Smooth muscle cell (in vitro differentiated cells): ENCODE measurements at regions not wholly inside any gene's neighbourhood (a gene's known extent, or its start where the extent isn't known, plus 50 kb on each side); places are given as distances from the start of the nearest gene placed in this dataset.

Source experiments
- DNase-seq: peaks from one replicate; lab custom pipeline; 2025; ENCODE audit not compliant: unreplicated experiment; lab: John Stamatoyannopoulos, UW
- H2AFZ ChIP-seq: fragments of 200-600 bp; sonication (generic); 2 replicates; pipeline ENCODE4 v1.6.0; 2016; ENCODE audit warnings: antibody characterized with exemption, low read depth, mild to moderate bottlenecking
- H3F3A ChIP-seq: fragments of 200-600 bp; sonication (generic); 2 replicates; pipeline ENCODE4 v1.6.0; 2017; ENCODE audit warnings: antibody characterized with exemption, low read depth
- H3K27ac ChIP-seq: fragments of 200-600 bp; sonication (generic); 2 replicates; pipeline ENCODE4 v1.5.1; 2016; ENCODE audit warnings: low read depth, mild to moderate bottlenecking
- H3K27me3 ChIP-seq: fragments of 200-600 bp; sonication (generic); 2 replicates; pipeline ENCODE4 v1.6.1; 2016; ENCODE audit warnings: low read depth, mild to moderate bottlenecking
- H3K36me3 ChIP-seq: fragments of 200-600 bp; sonication (generic); 2 replicates; pipeline ENCODE4 v1.5.1; 2016; ENCODE audit warnings: low read depth
- H3K4me1 ChIP-seq: fragments of 200-600 bp; sonication (generic); 2 replicates; pipeline ENCODE4 v1.5.1; 2016; ENCODE audit warnings: low read depth
- H3K4me2 ChIP-seq: fragments of 200-600 bp; sonication (generic); 2 replicates; pipeline ENCODE4 v1.6.0; 2016; ENCODE audit warnings: mild to moderate bottlenecking
- H3K4me3 ChIP-seq: fragments of 200-600 bp; sonication (generic); 2 replicates; pipeline ENCODE4 v1.5.1; 2016; ENCODE audit warnings: mild to moderate bottlenecking
- H3K79me2 ChIP-seq: fragments of 200-600 bp; sonication (generic); 2 replicates; pipeline ENCODE4 v1.6.0; 2016; ENCODE audit warnings: low read depth, mild to moderate bottlenecking
- H3K9ac ChIP-seq: fragments of 200-600 bp; sonication (generic); 2 replicates; pipeline ENCODE4 v1.6.0; 2016; ENCODE audit warnings: low read depth
- H3K9me3 ChIP-seq: fragments of 200-600 bp; sonication (generic); replicated peaks from 2 replicates; pipeline ENCODE4 v1.5.1; 2016; ENCODE audit warnings: low read depth
- H4K20me1 ChIP-seq: fragments of 200-600 bp; sonication (generic); 2 replicates; pipeline ENCODE4 v1.6.0; 2016; ENCODE audit warnings: low read depth
- WGBS: methylation state at CpG from one replicate; pipeline ENCODE4 v1.1.7; 2016; ENCODE audit warnings: low lambda C conversion rate; 5-methylcytosine and 5-hydroxymethylcytosine counted together
- TF ChIP-seq, protein P1 (sequence below): fragments of 200-600 bp; sonication (generic); IDR thresholded peaks from 2 replicates; pipeline ENCODE4 v1.5.1; 2017; ENCODE audit warnings: borderline replicate concordance, mild to moderate bottlenecking, antibody characterized with exemption; ENCODE audit not compliant: insufficient read depth, poor library complexity, severe bottlenecking

DNA sequence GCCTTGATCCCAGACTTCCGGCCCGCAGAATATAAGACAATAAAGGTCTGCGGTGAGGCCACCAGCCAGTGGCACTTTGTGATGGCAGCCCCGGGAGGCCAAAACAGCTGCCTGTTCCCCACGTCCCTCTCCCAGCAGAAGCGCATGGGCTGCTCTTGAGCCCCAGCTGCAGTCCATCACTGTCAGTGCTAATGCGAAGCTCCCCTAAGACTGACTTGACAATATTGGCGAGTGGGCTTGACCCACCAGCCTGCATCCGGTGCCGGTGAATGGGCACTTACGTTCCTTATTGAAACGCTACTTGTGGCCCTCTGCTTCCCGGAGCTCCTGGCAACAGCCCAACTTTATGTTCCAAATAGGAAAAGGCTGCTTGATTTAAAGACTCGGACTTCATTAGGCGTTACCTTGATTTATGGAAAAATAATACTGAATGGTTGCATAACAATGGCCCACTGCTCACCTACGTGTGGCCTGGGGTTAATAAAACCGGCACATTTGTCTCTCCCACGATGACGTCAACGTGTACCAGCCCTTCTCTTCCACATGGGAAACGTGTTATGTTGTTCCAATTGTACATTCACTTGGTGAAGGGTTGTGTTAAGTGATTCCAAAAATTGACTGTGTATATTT lies 93.4 kb upstream of the SEPTIN5 start:
- Histone ChIP-seq H3K9me3 (no peaks in the 10 kb centered on the region), H3K27ac (no peak overlapping the region), H4K20me1 (no peaks in the 10 kb centered on the region), H3K79me2 (no peaks in the 10 kb centered on the region), H3K4me2 (no peak overlapping the region), H2AFZ (no peak overlapping the region), H3K27me3 (no peaks in the 10 kb centered on the region), H3K4me1 (peaks cover 10% of the 10 kb centered on the region), H3K9ac (no peak overlapping the region), H3K4me3 (no peak overlapping the region), H3K36me3 (no peaks in the 10 kb centered on the region), H3F3A (no peaks in the 10 kb centered on the region)
- TF ChIP-seq, protein P1, sequence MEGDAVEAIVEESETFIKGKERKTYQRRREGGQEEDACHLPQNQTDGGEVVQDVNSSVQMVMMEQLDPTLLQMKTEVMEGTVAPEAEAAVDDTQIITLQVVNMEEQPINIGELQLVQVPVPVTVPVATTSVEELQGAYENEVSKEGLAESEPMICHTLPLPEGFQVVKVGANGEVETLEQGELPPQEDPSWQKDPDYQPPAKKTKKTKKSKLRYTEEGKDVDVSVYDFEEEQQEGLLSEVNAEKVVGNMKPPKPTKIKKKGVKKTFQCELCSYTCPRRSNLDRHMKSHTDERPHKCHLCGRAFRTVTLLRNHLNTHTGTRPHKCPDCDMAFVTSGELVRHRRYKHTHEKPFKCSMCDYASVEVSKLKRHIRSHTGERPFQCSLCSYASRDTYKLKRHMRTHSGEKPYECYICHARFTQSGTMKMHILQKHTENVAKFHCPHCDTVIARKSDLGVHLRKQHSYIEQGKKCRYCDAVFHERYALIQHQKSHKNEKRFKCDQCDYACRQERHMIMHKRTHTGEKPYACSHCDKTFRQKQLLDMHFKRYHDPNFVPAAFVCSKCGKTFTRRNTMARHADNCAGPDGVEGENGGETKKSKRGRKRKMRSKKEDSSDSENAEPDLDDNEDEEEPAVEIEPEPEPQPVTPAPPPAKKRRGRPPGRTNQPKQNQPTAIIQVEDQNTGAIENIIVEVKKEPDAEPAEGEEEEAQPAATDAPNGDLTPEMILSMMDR, result no peak
- DNase-seq, result no peak
- WGBS, result 93% methylated on average over 21 of the region's 21 CpGs

DNA sequence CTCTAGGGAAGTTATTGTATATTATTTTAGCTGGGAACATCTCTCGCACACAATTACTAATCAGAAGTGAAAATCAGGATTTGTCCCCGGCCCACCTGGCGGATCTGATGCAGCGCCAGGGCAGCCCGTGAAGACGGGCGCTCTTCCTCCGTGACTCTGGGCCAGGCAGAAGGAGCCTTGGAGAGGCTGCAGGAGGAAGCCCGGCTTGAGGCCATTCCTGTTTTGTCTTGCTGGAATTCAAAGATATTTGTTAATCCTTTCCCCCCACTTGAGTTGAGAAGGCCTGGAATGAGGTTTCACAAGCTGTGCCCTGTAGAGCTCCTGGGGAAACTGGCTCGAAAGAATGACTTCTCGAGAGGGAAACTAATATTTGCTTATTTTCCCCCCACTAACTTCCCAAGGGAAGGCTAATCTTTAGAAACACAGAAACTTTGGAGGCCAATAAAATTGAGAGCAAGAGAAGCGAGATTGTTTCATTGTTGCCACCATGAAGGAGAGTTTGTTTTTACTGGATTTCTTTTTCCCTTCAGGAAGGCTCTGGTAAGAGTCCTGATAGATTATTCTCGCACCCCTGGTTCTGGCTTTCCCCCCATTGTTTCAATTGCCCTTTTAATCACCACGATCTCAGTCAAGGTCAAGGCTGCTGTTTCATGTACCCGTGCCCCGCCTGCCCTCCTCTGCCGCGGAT lies 92.8 kb upstream of the SEPTIN5 start:
- Histone ChIP-seq H3K9me3 (no peaks in the 10 kb centered on the region), H3K4me1 (peaks cover 10% of the 10 kb centered on the region), H3K4me2 (no peak overlapping the region), H3K27me3 (no peaks in the 10 kb centered on the region), H3K36me3 (no peaks in the 10 kb centered on the region), H2AFZ (no peak overlapping the region), H4K20me1 (no peaks in the 10 kb centered on the region), H3K9ac (no peak overlapping the region), H3K79me2 (no peaks in the 10 kb centered on the region), H3K27ac (no peak overlapping the region), H3K4me3 (no peak overlapping the region), H3F3A (no peaks in the 10 kb centered on the region)
- TF ChIP-seq, protein P1, result no peak
- no peak for DNase-seq
- WGBS, result 85% methylated on average over 18 of the region's 18 CpGs

DNA sequence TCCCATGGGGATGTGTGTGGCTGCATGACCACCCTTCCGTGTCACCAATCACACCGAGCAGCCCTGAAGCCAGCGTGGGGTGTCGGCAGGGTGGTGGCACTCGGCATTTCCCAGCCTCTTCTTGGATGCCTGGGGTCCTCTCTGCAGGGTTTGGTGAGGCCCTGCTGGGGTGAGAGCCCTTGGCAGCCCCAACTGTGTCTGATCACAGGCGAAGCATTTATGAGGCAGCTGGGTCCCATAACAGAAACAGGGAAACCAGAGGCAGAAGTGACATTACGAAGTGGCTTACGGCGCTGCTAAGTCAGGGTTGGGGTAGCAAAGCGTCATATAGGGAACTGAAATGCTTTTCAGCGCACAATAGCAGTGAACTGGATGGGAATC lies 92.3 kb upstream of the SEPTIN5 start:
- TF ChIP-seq, protein P1, result no peak
- 86% methylated on average over 11 of the region's 11 CpGs for WGBS
- DNase-seq, result no peak

More for the DNA sequence above, 92.3 kb upstream of the SEPTIN5 start:
- Histone ChIP-seq H3K9ac (no peak overlapping the region), H2AFZ (no peak overlapping the region), H3F3A (no peaks in the 10 kb centered on the region), H3K4me3 (no peak overlapping the region), H4K20me1 (no peaks in the 10 kb centered on the region), H3K27ac (no peak overlapping the region), H3K4me2 (no peak overlapping the region), H3K9me3 (no peaks in the 10 kb centered on the region), H3K79me2 (no peaks in the 10 kb centered on the region), H3K36me3 (no peaks in the 10 kb centered on the region), H3K4me1 (peaks cover 10% of the 10 kb centered on the region), H3K27me3 (no peaks in the 10 kb centered on the region)
